Activated CD8-positive, alpha-beta memory T cell treated with anti-CD3 and anti-CD28 coated beads for 36 hours (primary cell): ENCODE measurements at regions not wholly inside any gene's neighbourhood (a gene's known extent, or its start where the extent isn't known, plus 50 kb on each side); places are given as distances from the start of the nearest gene placed in this dataset.

Experiments used
- CTCF ChIA-PET: fragments of 350-600 bp; sonication (Branson Sonifier 250); formaldehyde crosslinking; loops from one replicate; lab custom pipeline; 2021; ENCODE audit warnings: antibody characterized with exemption; lab: Charles Lee
- POLR2A ChIA-PET: fragments of 350-600 bp; sonication (Branson Sonifier 250); formaldehyde crosslinking; loops from one replicate; lab custom pipeline; 2021; ENCODE audit warnings: antibody characterized with exemption; lab: Charles Lee

GRCh38 chr14:65348137-65348536 is 64.4 kb upstream of the FUT8 start:
- CTCF ChIA-PET, result no interaction called here
- POLR2A ChIA-PET, result interaction anchor here (0.6 kb wide), 1 partner anchor 87 kb away, joined by 10 read pairs; no protein-coding TSS in a partner anchor

GRCh38 chr14:65349100-65349499 is 63.4 kb upstream of the FUT8 start:
- ChIA-PET CTCF (no interaction called here), POLR2A (no interaction called here)

GRCh38 chr14:65351493-65352194 is 60.9 kb upstream of the FUT8 start:
- CTCF ChIA-PET, result interaction anchor here (0.7 kb wide), 1 partner anchor 1903 kb away, joined by 3 read pairs; no protein-coding TSS in a partner anchor
- POLR2A ChIA-PET, result no interaction called here

- ChIA-PET CTCF (no interaction called here), POLR2A (no interaction called here)
Observed at GRCh38 chr14:65352964-65353530, 59.5 kb upstream of the FUT8 start.

- ChIA-PET POLR2A (no interaction called here), CTCF (interaction anchor here (1.0 kb wide), 1 partner anchor 58 kb away, joined by 3 read pairs; no protein-coding TSS in a partner anchor)
Observed at GRCh38 chr14:65354131-65354530, 58.4 kb upstream of the FUT8 start.

GRCh38 chr14:65354715-65355114 is 57.8 kb upstream of the FUT8 start:
- ChIA-PET POLR2A (no interaction called here), CTCF (no interaction called here)

- ChIA-PET CTCF (interaction anchor here (0.9 kb wide), 1 partner anchor 12 kb away, joined by 3 read pairs; no protein-coding TSS in a partner anchor), POLR2A (no interaction called here)
Observed at GRCh38 chr14:65356327-65356836, 56.1 kb upstream of the FUT8 start.

- ChIA-PET POLR2A (no interaction called here), CTCF (interaction anchor here (0.9 kb wide), 1 partner anchor 13 kb away, joined by 3 read pairs; no protein-coding TSS in a partner anchor)
Observed at GRCh38 chr14:65357113-65357512, 55.4 kb upstream of the FUT8 start.

GRCh38 chr14:65357689-65358088 is 54.8 kb upstream of the FUT8 start:
- ChIA-PET CTCF (no interaction called here), POLR2A (no interaction called here)

- ChIA-PET CTCF (interaction anchor here (1.3 kb wide), 2 partner anchors 72 to 194 kb away, joined by 3 read pairs; no protein-coding TSS in a partner anchor), POLR2A (no interaction called here)
Observed at GRCh38 chr14:65359503-65359902, 53.0 kb upstream of the FUT8 start.

GRCh38 chr14:65360144-65360784 is 52.3 kb upstream of the FUT8 start:
- CTCF ChIA-PET, result interaction anchor here (1.3 kb wide), 2 partner anchors 73 to 195 kb away, joined by 3 read pairs; no protein-coding TSS in a partner anchor

GRCh38 chr14:65361920-65362319 is 50.6 kb upstream of the FUT8 start:
- CTCF ChIA-PET, result interaction anchor here (0.9 kb wide), 1 partner anchor 25 kb away, joined by 3 read pairs; no protein-coding TSS in a partner anchor
- POLR2A ChIA-PET, result no interaction called here

More at GRCh38 chr14:65360144-65360784, 52.3 kb upstream of the FUT8 start:
- POLR2A ChIA-PET, result no interaction called here
